HL-60 (cell line): ENCODE measurements at regions not wholly inside any gene's neighbourhood (a gene's known extent, or its start where the extent isn't known, plus 50 kb on each side); places are given as distances from the start of the nearest gene placed in this dataset.

Source experiments
- POLR2AphosphoS5 ChIP-seq: IDR thresholded peaks from 2 replicates; pipeline ENCODE4 v1.6.1; 2012; ENCODE audit warnings: low read depth
- TF ChIP-seq, protein P1 (sequence below): IDR thresholded peaks from one replicate; pipeline ENCODE4 v1.5.1; 2011; ENCODE audit warnings: low read length, control low read depth, inconsistent platforms; ENCODE audit not compliant: insufficient read depth
- TF ChIP-seq, protein P2 (sequence below): IDR thresholded peaks from 2 replicates; pipeline ENCODE4 v1.6.1; 2012; ENCODE audit warnings: low read depth; ENCODE audit not compliant: insufficient replicate concordance

DNA sequence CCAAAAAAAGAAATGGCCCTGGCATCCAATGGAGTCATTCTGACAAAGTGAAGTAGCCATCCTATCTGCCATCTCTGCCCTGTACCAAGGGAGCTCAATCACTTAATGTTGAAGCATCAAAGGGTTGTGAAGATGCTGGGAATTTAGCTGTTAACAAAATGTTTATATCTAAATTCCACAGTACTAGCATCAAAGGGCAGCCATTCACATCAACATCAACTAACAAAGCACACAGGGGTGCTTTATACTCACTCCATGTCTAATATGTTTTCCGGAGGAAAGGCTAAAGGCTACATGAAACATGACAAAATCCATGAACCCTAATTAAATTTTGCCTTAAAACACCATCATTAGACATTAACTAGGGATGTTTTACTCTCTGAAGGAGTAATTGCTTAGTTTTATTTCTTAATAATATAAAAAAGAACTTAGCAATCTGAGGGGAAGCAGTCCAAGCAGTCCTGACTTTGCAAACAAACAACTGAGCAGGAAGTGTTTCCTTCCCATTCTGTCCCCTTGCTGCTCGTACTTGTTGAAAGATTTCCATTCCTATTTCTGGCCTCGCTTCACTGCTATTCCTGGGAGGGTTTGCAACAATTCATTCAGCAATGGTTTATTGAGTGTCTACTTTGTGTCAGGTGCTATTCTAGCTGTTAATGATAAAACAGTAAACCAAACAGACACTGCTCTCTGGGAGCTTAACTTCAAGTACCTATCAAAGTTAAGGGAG is 208.6 kb upstream of the SLC7A11 start:
- TF ChIP-seq, protein P1, sequence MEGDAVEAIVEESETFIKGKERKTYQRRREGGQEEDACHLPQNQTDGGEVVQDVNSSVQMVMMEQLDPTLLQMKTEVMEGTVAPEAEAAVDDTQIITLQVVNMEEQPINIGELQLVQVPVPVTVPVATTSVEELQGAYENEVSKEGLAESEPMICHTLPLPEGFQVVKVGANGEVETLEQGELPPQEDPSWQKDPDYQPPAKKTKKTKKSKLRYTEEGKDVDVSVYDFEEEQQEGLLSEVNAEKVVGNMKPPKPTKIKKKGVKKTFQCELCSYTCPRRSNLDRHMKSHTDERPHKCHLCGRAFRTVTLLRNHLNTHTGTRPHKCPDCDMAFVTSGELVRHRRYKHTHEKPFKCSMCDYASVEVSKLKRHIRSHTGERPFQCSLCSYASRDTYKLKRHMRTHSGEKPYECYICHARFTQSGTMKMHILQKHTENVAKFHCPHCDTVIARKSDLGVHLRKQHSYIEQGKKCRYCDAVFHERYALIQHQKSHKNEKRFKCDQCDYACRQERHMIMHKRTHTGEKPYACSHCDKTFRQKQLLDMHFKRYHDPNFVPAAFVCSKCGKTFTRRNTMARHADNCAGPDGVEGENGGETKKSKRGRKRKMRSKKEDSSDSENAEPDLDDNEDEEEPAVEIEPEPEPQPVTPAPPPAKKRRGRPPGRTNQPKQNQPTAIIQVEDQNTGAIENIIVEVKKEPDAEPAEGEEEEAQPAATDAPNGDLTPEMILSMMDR, result no peak
- TF ChIP-seq, protein P2, sequence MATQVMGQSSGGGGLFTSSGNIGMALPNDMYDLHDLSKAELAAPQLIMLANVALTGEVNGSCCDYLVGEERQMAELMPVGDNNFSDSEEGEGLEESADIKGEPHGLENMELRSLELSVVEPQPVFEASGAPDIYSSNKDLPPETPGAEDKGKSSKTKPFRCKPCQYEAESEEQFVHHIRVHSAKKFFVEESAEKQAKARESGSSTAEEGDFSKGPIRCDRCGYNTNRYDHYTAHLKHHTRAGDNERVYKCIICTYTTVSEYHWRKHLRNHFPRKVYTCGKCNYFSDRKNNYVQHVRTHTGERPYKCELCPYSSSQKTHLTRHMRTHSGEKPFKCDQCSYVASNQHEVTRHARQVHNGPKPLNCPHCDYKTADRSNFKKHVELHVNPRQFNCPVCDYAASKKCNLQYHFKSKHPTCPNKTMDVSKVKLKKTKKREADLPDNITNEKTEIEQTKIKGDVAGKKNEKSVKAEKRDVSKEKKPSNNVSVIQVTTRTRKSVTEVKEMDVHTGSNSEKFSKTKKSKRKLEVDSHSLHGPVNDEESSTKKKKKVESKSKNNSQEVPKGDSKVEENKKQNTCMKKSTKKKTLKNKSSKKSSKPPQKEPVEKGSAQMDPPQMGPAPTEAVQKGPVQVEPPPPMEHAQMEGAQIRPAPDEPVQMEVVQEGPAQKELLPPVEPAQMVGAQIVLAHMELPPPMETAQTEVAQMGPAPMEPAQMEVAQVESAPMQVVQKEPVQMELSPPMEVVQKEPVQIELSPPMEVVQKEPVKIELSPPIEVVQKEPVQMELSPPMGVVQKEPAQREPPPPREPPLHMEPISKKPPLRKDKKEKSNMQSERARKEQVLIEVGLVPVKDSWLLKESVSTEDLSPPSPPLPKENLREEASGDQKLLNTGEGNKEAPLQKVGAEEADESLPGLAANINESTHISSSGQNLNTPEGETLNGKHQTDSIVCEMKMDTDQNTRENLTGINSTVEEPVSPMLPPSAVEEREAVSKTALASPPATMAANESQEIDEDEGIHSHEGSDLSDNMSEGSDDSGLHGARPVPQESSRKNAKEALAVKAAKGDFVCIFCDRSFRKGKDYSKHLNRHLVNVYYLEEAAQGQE, result no peak
- no peak for TF ChIP-seq POLR2AphosphoS5
